B cell (primary cell): ENCODE measurements at regions not wholly inside any gene's neighbourhood (a gene's known extent, or its start where the extent isn't known, plus 50 kb on each side); places are given as distances from the start of the nearest gene placed in this dataset.

Source experiments
- ATAC-seq: fragments of 200-7000 bp; cut with Tn5 transposase; one replicate; pipeline ENCODE4 v1.10.0; 2021; ENCODE audit warnings: low read depth, mild to moderate bottlenecking, moderate number of reproducible peaks, moderate library complexity
- CTCF ChIA-PET: fragments of 350-600 bp; sonication (Branson Sonifier 250); formaldehyde crosslinking; loops from one replicate; lab custom pipeline; 2021; ENCODE audit warnings: antibody characterized with exemption, inconsistent platforms; lab: Charles Lee
- POLR2A ChIA-PET: fragments of 350-600 bp; sonication (Branson Sonifier 250); formaldehyde crosslinking; loops from one replicate; lab custom pipeline; 2021; ENCODE audit warnings: antibody characterized with exemption; lab: Charles Lee
- DNase-seq: peaks from one replicate; pipeline ENCODE4 v3.0.0; 2013
- H2AFZ ChIP-seq: 2 replicates; pipeline ENCODE4 v1.6.1; 2012; ENCODE audit warnings: mild to moderate bottlenecking, low read depth, low read length; ENCODE audit not compliant: insufficient read depth, poor library complexity, severe bottlenecking
- H3K27ac ChIP-seq, 2 donors: 1 replicate in 1 of 2; 2 replicates in 1 of 2; pipeline ENCODE4 v1.5.1; 2012 to 2013; ENCODE audit warnings: low read length in 2 of 2, mild to moderate bottlenecking in 2 of 2, moderate library complexity in 1 of 2
- H3K27me3 ChIP-seq, 4 experiments: fragments of 200-600 bp in 1 of 4; sonication (generic) in 1 of 4; replicated peaks in 1 of 4; 1 replicate in 2 of 4; 2 replicates in 2 of 4; pipeline versions ENCODE4 v1.6.1 to v1.7.0; 2013 to 2016; ENCODE audit warnings: low read length in 3 of 4, mild to moderate bottlenecking in 2 of 4, mixed read lengths in 1 of 4, moderate library complexity in 1 of 4; ENCODE audit not compliant: insufficient read depth in 4 of 4, control insufficient read depth in 3 of 4; ENCODE audit errors: control extremely low read depth in 1 of 4
- H3K36me3 ChIP-seq, 2 experiments: replicated peaks in 1 of 2; 1 replicate in 1 of 2; 2 replicates in 1 of 2; pipeline versions ENCODE4 v1.6.1 to v1.7.1; 2013; ENCODE audit warnings: low read length in 1 of 2; ENCODE audit not compliant: insufficient read depth in 2 of 2, control insufficient read depth in 1 of 2; ENCODE audit errors: control extremely low read depth in 1 of 2, extremely low read depth in 1 of 2
- H3K4me1 ChIP-seq, 2 donors: fragments of 200-600 bp in 1 of 2; sonication (generic) in 1 of 2; 1 replicate in 1 of 2; 2 replicates in 1 of 2; pipeline versions ENCODE4 v1.5.1 to v1.6.1; 2013 to 2017; ENCODE audit warnings: low read length in 2 of 2; ENCODE audit not compliant: control insufficient read depth in 2 of 2, insufficient read depth in 2 of 2
- H3K4me2 ChIP-seq: replicated peaks from 2 replicates; pipeline ENCODE3; 2012; ENCODE audit warnings: mild to moderate bottlenecking, low read depth, low read length; ENCODE audit not compliant: poor library complexity, severe bottlenecking
- H3K4me3 ChIP-seq, 5 experiments: fragments of 200-600 bp in 1 of 5; sonication (generic) in 1 of 5; 1 replicate in 3 of 5; 2 replicates in 2 of 5; pipeline versions ENCODE4 v1.5.1 to v1.7.0; 2011 to 2016; ENCODE audit warnings: low read length in 4 of 5, mild to moderate bottlenecking in 4 of 5, low read depth in 2 of 5, control low read depth in 1 of 5, moderate library complexity in 1 of 5; ENCODE audit not compliant: insufficient read depth in 1 of 5; ENCODE audit errors: control extremely low read depth in 1 of 5, extremely low read depth in 1 of 5
- H3K79me2 ChIP-seq: fragments of 200-600 bp; sonication (generic); one replicate; pipeline ENCODE4 v1.6.0; 2016; ENCODE audit warnings: low read length; ENCODE audit not compliant: control insufficient read depth, insufficient read depth
- H3K9ac ChIP-seq: fragments of 200-600 bp; sonication (generic); 2 replicates; pipeline ENCODE4 v1.6.1; 2017; ENCODE audit warnings: mild to moderate bottlenecking, low read length, moderate library complexity
- H3K9me3 ChIP-seq, 3 donors: one replicate each; pipeline versions ENCODE4 v1.6.1 to v1.7.1; 2013; ENCODE audit warnings: low read length in 2 of 3; ENCODE audit not compliant: control insufficient read depth in 2 of 3, insufficient read depth in 1 of 3; ENCODE audit errors: control extremely low read depth in 1 of 3
- H4K20me1 ChIP-seq: 2 replicates; pipeline ENCODE4 v1.6.0; 2012; ENCODE audit warnings: mild to moderate bottlenecking, low read length; ENCODE audit not compliant: insufficient read depth, control insufficient read depth, poor library complexity, severe bottlenecking
- H3K27ac Mint-ChIP-seq: one replicate; pipeline ENCODE4 v1.8.0; 2021; ENCODE audit warnings: mixed read lengths
- H3K27me3 Mint-ChIP-seq: one replicate; pipeline ENCODE4 v1.8.0; 2021; ENCODE audit warnings: mixed read lengths
- H3K4me1 Mint-ChIP-seq: one replicate; pipeline ENCODE4 v1.8.0; 2021; ENCODE audit warnings: mixed read lengths
- H3K4me3 Mint-ChIP-seq: one replicate; pipeline ENCODE4 v1.8.0; 2021; ENCODE audit warnings: mixed read lengths
- H3K9me3 Mint-ChIP-seq: one replicate; pipeline ENCODE4 v1.8.0; 2022; ENCODE audit warnings: mixed read lengths; ENCODE audit not compliant: insufficient read depth
- CTCF ChIP-seq: fragments of 200-600 bp; IDR thresholded peaks from one replicate; pipeline ENCODE4 v1.8.0; 2022; ENCODE audit warnings: antibody characterized with exemption, mild to moderate bottlenecking
- EZH2 ChIP-seq: IDR thresholded peaks from 2 replicates; pipeline ENCODE4 v1.6.1; 2012; ENCODE audit warnings: borderline replicate concordance, low read depth, mild to moderate bottlenecking, moderate library complexity, low read length; ENCODE audit not compliant: insufficient read depth, poor library complexity, severe bottlenecking
- WGBS: methylation state at CpG from one replicate; pipeline ENCODE4 v1.1.5; 2013; ENCODE audit warnings: missing lambda C conversion rate; ENCODE audit not compliant: insufficient coverage; 5-methylcytosine and 5-hydroxymethylcytosine counted together
- intact Hi-C: fragments of 100-400 bp; cut with micrococcal nuclease; formaldehyde crosslinking; loops from one replicate; pipeline ENCODE4 v1.10.0; 2022

GRCh38 chr11:70783821-70784220 lies 385.5 kb downstream of the CTTN start:
- H3K27me3 ChIP-seq = no peaks in the 10 kb centered on the region
- no peak overlapping the region for H3K4me3 Mint-ChIP-seq
- H3K4me3 ChIP-seq = no peak overlapping the region
- no peaks in the 10 kb centered on the region for H3K9me3 Mint-ChIP-seq
- H3K27ac Mint-ChIP-seq = no peak overlapping the region
- H3K4me1 ChIP-seq = no peaks in the 10 kb centered on the region
- no peaks in the 10 kb centered on the region for H3K27me3 Mint-ChIP-seq
- H3K9ac ChIP-seq = no peak overlapping the region
- no peaks in the 10 kb centered on the region for H3K79me2 ChIP-seq
- no peaks in the 10 kb centered on the region for H4K20me1 ChIP-seq
- CTCF ChIA-PET = no interaction called here
- no peaks in the 10 kb centered on the region for H3K36me3 ChIP-seq
- H3K27ac ChIP-seq = no peak overlapping the region
- no peak overlapping the region for H3K4me2 ChIP-seq
- no peak for ATAC-seq
- H3K9me3 ChIP-seq = peaks cover 0 to 15% (median 0%) of the 10 kb centered on the region in 3 donors
- WGBS = 91% methylated on average over 6 of the region's 7 CpGs
- no peaks in the 10 kb centered on the region for H3K4me1 Mint-ChIP-seq
- DNase-seq = no peak
- no peak overlapping the region for H2AFZ ChIP-seq
- POLR2A ChIA-PET = no interaction called here
- no peak for TF ChIP-seq EZH2
- TF ChIP-seq CTCF = no peak
- intact Hi-C loops = no loop called here

- Histone ChIP-seq H3K27me3 (no peaks in the 10 kb centered on the region), H3K4me1 (no peaks in the 10 kb centered on the region), H3K4me2 (no peak overlapping the region), H3K9ac (no peak overlapping the region), H4K20me1 (no peaks in the 10 kb centered on the region), H3K9me3 (peaks cover 0 to 12% (median 0%) of the 10 kb centered on the region in 3 donors), H2AFZ (no peak overlapping the region), H3K36me3 (no peaks in the 10 kb centered on the region), H3K27ac (no peak overlapping the region), H3K79me2 (no peaks in the 10 kb centered on the region), H3K4me3 (no peak overlapping the region)
- H3K9me3 Mint-ChIP-seq = no peaks in the 10 kb centered on the region
- H3K27ac Mint-ChIP-seq = no peak overlapping the region
- DNase-seq (no peak), ATAC-seq (no peak)
- ChIA-PET POLR2A (no interaction called here), CTCF (no interaction called here)
- H3K4me1 Mint-ChIP-seq = no peaks in the 10 kb centered on the region
- 89% methylated on average over 2 of the region's 5 CpGs for WGBS
- intact Hi-C loops = no loop called here
- TF ChIP-seq EZH2 = no peak
- TF ChIP-seq CTCF = no peak
- no peaks in the 10 kb centered on the region for H3K27me3 Mint-ChIP-seq
- H3K4me3 Mint-ChIP-seq = no peak overlapping the region
Observed at GRCh38 chr11:70785372-70785771, 387.0 kb downstream of the CTTN start.
